ENCODE measurements at regions not wholly inside any gene's neighbourhood (a gene's known extent, or its start where the extent isn't known, plus 50 kb on each side); places are given as distances from the start of the nearest gene placed in this dataset.

- TF ChIP-seq E4F1 (IDR thresholded peaks at IDR 0.05; ENCODE audit: borderline replicate concordance, partially characterized antibody) (no peak), FOS (IDR thresholded peaks at IDR 0.05; ENCODE audit: borderline replicate concordance, extremely low read depth, insufficient read length) (no peak), PKNOX1 (IDR thresholded peaks at IDR 0.05) (no peak), BCL11A (IDR thresholded peaks at IDR 0.05; ENCODE audit: low read depth, low read length) (no peak), DPF2 (IDR thresholded peaks at IDR 0.05) (no peak), MXI1 (IDR thresholded peaks at IDR 0.05; ENCODE audit: low read depth, low read length) (no peak; the same call in 1 of the 2 replicates), RELB (IDR thresholded peaks at IDR 0.05; ENCODE audit: low read depth) (no peak), HCFC1 (IDR thresholded peaks at IDR 0.05; ENCODE audit: low read length) (no peak), PAX5 (IDR thresholded peaks at IDR 0.05; ENCODE audit: borderline replicate concordance, low read depth, low read length) (no peak), SUZ12 (IDR thresholded peaks at IDR 0.05; ENCODE audit: unreplicated experiment) (no peak), REST (IDR thresholded peaks at IDR 0.05; ENCODE audit: low read depth, low read length) (no peak), YY1 (IDR thresholded peaks at IDR 0.05; ENCODE audit: low read depth, low read length) (0 out of 2 replicates have a peak, but pooled peaks have one; percentile 44), CREB1 (IDR thresholded peaks at IDR 0.05; ENCODE audit: low read depth) (no peak), STAT1 (conservative IDR thresholded peaks at IDR 0.05) (no peak), HSF1 (IDR thresholded peaks at IDR 0.05; ENCODE audit: low read depth, low read length) (no peak), TARDBP (IDR thresholded peaks at IDR 0.05; ENCODE audit: borderline replicate concordance) (no peak), LARP7 (IDR thresholded peaks at IDR 0.05) (no peak), MYB (IDR thresholded peaks at IDR 0.05; ENCODE audit: borderline replicate concordance, low read depth, low read length) (no peak), PBX3 (IDR thresholded peaks at IDR 0.05; ENCODE audit: insufficient replicate concordance, low read depth, low read length) (no peak), TCF3 (IDR thresholded peaks at IDR 0.05; ENCODE audit: borderline replicate concordance, insufficient read depth, low read depth, low read length) (no peak), TBL1XR1 (IDR thresholded peaks at IDR 0.05; ENCODE audit: low read depth, low read length) (no peak)
Observed at GRCh38 chrX:27186671-27187070, 276.5 kb downstream of the PPP4R3C start (continued).

Measured in GM12878 (cell line).